ENCODE measurements at regions not wholly inside any gene's neighbourhood (a gene's known extent, or its start where the extent isn't known, plus 50 kb on each side); places are given as distances from the start of the nearest gene placed in this dataset.

- TF ChIP-seq POLR2A (IDR thresholded peaks at IDR 0.05; ENCODE audit: insufficient read depth in 1 of 2, low read depth in 2 of 2, low read length in 2 of 2) (no peak), MYC (CRISPR knock-in tag; IDR thresholded peaks at IDR 0.05; ENCODE audit: borderline replicate concordance) (no peak), ZNF274 (CRISPR knock-in tag; IDR thresholded peaks at IDR 0.05) (no peak), ZNF24 (IDR thresholded peaks at IDR 0.05) (no peak)
These were observed 53.4 kb upstream of the GCM1 start for GRCh38 chr6:53202052-53202451.

All from HepG2 (cell line).